WTC11 (cell line): ENCODE measurements at regions not wholly inside any gene's neighbourhood (a gene's known extent, or its start where the extent isn't known, plus 50 kb on each side); places are given as distances from the start of the nearest gene placed in this dataset.

Experiments used
- ATAC-seq: fragments of 200-7000 bp; cut with Tn5 transposase; 2 replicates; pipeline ENCODE4 v1.10.0; 2021; ENCODE audit warnings: mild to moderate bottlenecking, moderate library complexity
- CTCF ChIA-PET: fragments of 300-600 bp; sonication (Branson Sonifier 250); formaldehyde crosslinking; loops from one replicate; lab custom pipeline; 2021; ENCODE audit warnings: antibody characterized with exemption; lab: Charles Lee
- POLR2A ChIA-PET: fragments of 350-600 bp; sonication (Branson Sonifier 250); formaldehyde crosslinking; loops from one replicate; lab custom pipeline; 2021; ENCODE audit warnings: antibody characterized with exemption; lab: Charles Lee
- DNase-seq: peaks from one replicate; pipeline ENCODE4 v3.0.0; 2021; ENCODE audit warnings: low spot score
- H3K27ac Mint-ChIP-seq: 2 replicates; pipeline ENCODE4 v1.8.0; 2021; ENCODE audit warnings: mixed read lengths
- H3K27me3 Mint-ChIP-seq: 2 replicates; pipeline ENCODE4 v1.8.0; 2021; ENCODE audit warnings: low read depth, mild to moderate bottlenecking, moderate library complexity, mixed read lengths
- H3K36me3 Mint-ChIP-seq: 2 replicates; pipeline ENCODE4 v1.8.0; 2021; ENCODE audit warnings: mixed read lengths
- H3K4me1 Mint-ChIP-seq: 2 replicates; pipeline ENCODE4 v1.8.0; 2022; ENCODE audit warnings: mixed read lengths
- H3K4me3 Mint-ChIP-seq: 2 replicates; pipeline ENCODE4 v1.8.0; 2021; ENCODE audit warnings: mild to moderate bottlenecking, moderate library complexity, mixed read lengths
- H3K9me3 Mint-ChIP-seq: 2 replicates; pipeline ENCODE4 v1.8.0; 2021; ENCODE audit warnings: mixed read lengths
- CREM ChIP-seq: sonication (generic); formaldehyde crosslinking; IDR thresholded peaks from 2 replicates; pipeline ENCODE4 v1.8.1; 2022; ENCODE audit warnings: mild to moderate bottlenecking, missing genetic modification reagents, moderate library complexity
- ESRRA ChIP-seq: sonication (generic); formaldehyde crosslinking; IDR thresholded peaks from 2 replicates; pipeline ENCODE4 v1.8.1; 2022; ENCODE audit warnings: mild to moderate bottlenecking, missing genetic modification reagents, borderline replicate concordance
- JUN ChIP-seq: sonication (generic); formaldehyde crosslinking; IDR thresholded peaks from 2 replicates; pipeline ENCODE4 v1.8.0; 2023; ENCODE audit warnings: mild to moderate bottlenecking, missing genetic modification reagents
- OVOL2 ChIP-seq: fragments of 250-450 bp; sonication (Bioruptor Pico); IDR thresholded peaks from 2 replicates; pipeline ENCODE4 v1.9.0; 2021; ENCODE audit warnings: mild to moderate bottlenecking, borderline replicate concordance
- RORB ChIP-seq: fragments of 250-450 bp; sonication (Bioruptor Pico); IDR thresholded peaks from 2 replicates; pipeline ENCODE4 v1.9.0; 2021; ENCODE audit warnings: mild to moderate bottlenecking
- ZNF138 ChIP-seq: sonication (generic); formaldehyde crosslinking; conservative IDR thresholded peaks from 2 replicates; pipeline ENCODE4 v1.8.1; 2022; ENCODE audit warnings: mild to moderate bottlenecking, moderate library complexity, missing genetic modification reagents
- ZNF396 ChIP-seq: fragments of 250-450 bp; sonication (Bioruptor Pico); IDR thresholded peaks from 2 replicates; pipeline ENCODE4 v1.8.0; 2021; ENCODE audit warnings: mild to moderate bottlenecking, moderate library complexity, borderline replicate concordance
- TF ChIP-seq, protein P1 (sequence below): sonication (generic); formaldehyde crosslinking; IDR thresholded peaks from 2 replicates; pipeline ENCODE4 v1.8.1; 2022; ENCODE audit warnings: low read depth, missing genetic modification reagents, borderline replicate concordance
- TF ChIP-seq, protein P2 (sequence below): sonication (generic); formaldehyde crosslinking; IDR thresholded peaks from 2 replicates; pipeline ENCODE4 v1.8.0; 2022; ENCODE audit warnings: mild to moderate bottlenecking, missing genetic modification reagents
- TF ChIP-seq, protein P3 (sequence below): sonication (generic); formaldehyde crosslinking; IDR thresholded peaks from 2 replicates; pipeline ENCODE4 v1.8.1; 2023; ENCODE audit warnings: mild to moderate bottlenecking, missing genetic modification reagents
- TF ChIP-seq, protein P4 (sequence below): fragments of 250-450 bp; sonication (Bioruptor Pico); IDR thresholded peaks from 2 replicates; pipeline ENCODE4 v2.1.2; 2022; ENCODE audit warnings: mild to moderate bottlenecking, moderate library complexity
- TF ChIP-seq, protein P5 (sequence below): sonication (generic); formaldehyde crosslinking; IDR thresholded peaks from 2 replicates; pipeline ENCODE4 v1.8.1; 2023; ENCODE audit warnings: mild to moderate bottlenecking, missing genetic modification reagents, moderate library complexity
- TF ChIP-seq, protein P6 (sequence below): sonication (generic); formaldehyde crosslinking; IDR thresholded peaks from 2 replicates; pipeline ENCODE4 v1.8.0; 2022; ENCODE audit warnings: missing genetic modification reagents
- TF ChIP-seq, protein P7 (sequence below): fragments of 200-600 bp; IDR thresholded peaks from 2 replicates; pipeline ENCODE4 v1.8.0; 2022; ENCODE audit warnings: antibody characterized with exemption

DNA sequence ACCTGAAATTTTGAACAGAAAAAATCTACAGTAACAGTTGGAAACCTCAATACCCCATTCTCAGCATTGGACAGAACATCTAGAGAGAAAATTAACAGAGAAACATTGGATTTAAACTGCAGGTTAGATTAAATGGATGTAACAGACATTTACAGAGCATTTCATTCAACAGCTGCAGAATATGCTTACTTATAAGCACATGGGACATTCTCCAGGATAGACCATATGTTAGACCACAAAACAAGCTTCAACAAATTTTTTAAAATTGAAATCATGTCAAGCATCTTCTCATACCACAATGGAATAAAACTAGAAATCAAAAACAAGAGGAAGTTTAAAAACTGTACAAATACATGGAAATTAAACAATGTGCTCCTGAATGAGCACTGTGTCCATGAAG is 316.3 kb downstream of the FAM170A start:
- DNase-seq (no peak), ATAC-seq (no peak)
- TF ChIP-seq, protein P1, sequence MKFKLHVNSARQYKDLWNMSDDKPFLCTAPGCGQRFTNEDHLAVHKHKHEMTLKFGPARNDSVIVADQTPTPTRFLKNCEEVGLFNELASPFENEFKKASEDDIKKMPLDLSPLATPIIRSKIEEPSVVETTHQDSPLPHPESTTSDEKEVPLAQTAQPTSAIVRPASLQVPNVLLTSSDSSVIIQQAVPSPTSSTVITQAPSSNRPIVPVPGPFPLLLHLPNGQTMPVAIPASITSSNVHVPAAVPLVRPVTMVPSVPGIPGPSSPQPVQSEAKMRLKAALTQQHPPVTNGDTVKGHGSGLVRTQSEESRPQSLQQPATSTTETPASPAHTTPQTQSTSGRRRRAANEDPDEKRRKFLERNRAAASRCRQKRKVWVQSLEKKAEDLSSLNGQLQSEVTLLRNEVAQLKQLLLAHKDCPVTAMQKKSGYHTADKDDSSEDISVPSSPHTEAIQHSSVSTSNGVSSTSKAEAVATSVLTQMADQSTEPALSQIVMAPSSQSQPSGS (CRISPR knock-in tag), result no peak
- no peak for TF ChIP-seq RORB (CRISPR knock-in tag)
- TF ChIP-seq, protein P2, sequence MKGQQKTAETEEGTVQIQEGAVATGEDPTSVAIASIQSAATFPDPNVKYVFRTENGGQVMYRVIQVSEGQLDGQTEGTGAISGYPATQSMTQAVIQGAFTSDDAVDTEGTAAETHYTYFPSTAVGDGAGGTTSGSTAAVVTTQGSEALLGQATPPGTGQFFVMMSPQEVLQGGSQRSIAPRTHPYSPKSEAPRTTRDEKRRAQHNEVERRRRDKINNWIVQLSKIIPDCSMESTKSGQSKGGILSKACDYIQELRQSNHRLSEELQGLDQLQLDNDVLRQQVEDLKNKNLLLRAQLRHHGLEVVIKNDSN (CRISPR knock-in tag), result no peak
- TF ChIP-seq, protein P3, sequence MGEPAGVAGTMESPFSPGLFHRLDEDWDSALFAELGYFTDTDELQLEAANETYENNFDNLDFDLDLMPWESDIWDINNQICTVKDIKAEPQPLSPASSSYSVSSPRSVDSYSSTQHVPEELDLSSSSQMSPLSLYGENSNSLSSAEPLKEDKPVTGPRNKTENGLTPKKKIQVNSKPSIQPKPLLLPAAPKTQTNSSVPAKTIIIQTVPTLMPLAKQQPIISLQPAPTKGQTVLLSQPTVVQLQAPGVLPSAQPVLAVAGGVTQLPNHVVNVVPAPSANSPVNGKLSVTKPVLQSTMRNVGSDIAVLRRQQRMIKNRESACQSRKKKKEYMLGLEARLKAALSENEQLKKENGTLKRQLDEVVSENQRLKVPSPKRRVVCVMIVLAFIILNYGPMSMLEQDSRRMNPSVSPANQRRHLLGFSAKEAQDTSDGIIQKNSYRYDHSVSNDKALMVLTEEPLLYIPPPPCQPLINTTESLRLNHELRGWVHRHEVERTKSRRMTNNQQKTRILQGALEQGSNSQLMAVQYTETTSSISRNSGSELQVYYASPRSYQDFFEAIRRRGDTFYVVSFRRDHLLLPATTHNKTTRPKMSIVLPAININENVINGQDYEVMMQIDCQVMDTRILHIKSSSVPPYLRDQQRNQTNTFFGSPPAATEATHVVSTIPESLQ (CRISPR knock-in tag), result no peak
- TF ChIP-seq, protein P4, sequence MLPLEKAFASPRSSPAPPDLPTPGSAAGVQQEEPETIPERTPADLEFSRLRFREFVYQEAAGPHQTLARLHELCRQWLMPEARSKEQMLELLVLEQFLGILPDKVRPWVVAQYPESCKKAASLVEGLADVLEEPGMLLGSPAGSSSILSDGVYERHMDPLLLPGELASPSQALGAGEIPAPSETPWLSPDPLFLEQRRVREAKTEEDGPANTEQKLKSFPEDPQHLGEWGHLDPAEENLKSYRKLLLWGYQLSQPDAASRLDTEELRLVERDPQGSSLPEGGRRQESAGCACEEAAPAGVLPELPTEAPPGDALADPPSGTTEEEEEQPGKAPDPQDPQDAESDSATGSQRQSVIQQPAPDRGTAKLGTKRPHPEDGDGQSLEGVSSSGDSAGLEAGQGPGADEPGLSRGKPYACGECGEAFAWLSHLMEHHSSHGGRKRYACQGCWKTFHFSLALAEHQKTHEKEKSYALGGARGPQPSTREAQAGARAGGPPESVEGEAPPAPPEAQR (CRISPR knock-in tag), result no peak
- no peak for TF ChIP-seq ESRRA (CRISPR knock-in tag)
- no peak for TF ChIP-seq ZNF138 (CRISPR knock-in tag)
- TF ChIP-seq, protein P5, sequence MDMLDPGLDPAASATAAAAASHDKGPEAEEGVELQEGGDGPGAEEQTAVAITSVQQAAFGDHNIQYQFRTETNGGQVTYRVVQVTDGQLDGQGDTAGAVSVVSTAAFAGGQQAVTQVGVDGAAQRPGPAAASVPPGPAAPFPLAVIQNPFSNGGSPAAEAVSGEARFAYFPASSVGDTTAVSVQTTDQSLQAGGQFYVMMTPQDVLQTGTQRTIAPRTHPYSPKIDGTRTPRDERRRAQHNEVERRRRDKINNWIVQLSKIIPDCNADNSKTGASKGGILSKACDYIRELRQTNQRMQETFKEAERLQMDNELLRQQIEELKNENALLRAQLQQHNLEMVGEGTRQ (CRISPR knock-in tag), result no peak
- TF ChIP-seq, protein P6, sequence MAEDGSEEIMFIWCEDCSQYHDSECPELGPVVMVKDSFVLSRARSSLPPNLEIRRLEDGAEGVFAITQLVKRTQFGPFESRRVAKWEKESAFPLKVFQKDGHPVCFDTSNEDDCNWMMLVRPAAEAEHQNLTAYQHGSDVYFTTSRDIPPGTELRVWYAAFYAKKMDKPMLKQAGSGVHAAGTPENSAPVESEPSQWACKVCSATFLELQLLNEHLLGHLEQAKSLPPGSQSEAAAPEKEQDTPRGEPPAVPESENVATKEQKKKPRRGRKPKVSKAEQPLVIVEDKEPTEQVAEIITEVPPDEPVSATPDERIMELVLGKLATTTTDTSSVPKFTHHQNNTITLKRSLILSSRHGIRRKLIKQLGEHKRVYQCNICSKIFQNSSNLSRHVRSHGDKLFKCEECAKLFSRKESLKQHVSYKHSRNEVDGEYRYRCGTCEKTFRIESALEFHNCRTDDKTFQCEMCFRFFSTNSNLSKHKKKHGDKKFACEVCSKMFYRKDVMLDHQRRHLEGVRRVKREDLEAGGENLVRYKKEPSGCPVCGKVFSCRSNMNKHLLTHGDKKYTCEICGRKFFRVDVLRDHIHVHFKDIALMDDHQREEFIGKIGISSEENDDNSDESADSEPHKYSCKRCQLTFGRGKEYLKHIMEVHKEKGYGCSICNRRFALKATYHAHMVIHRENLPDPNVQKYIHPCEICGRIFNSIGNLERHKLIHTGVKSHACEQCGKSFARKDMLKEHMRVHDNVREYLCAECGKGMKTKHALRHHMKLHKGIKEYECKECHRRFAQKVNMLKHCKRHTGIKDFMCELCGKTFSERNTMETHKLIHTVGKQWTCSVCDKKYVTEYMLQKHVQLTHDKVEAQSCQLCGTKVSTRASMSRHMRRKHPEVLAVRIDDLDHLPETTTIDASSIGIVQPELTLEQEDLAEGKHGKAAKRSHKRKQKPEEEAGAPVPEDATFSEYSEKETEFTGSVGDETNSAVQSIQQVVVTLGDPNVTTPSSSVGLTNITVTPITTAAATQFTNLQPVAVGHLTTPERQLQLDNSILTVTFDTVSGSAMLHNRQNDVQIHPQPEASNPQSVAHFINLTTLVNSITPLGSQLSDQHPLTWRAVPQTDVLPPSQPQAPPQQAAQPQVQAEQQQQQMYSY (CRISPR knock-in tag), result no peak
- no peak for TF ChIP-seq OVOL2 (CRISPR knock-in tag)
- TF ChIP-seq ZNF396 (CRISPR knock-in tag), result no peak
- TF ChIP-seq, protein P7, sequence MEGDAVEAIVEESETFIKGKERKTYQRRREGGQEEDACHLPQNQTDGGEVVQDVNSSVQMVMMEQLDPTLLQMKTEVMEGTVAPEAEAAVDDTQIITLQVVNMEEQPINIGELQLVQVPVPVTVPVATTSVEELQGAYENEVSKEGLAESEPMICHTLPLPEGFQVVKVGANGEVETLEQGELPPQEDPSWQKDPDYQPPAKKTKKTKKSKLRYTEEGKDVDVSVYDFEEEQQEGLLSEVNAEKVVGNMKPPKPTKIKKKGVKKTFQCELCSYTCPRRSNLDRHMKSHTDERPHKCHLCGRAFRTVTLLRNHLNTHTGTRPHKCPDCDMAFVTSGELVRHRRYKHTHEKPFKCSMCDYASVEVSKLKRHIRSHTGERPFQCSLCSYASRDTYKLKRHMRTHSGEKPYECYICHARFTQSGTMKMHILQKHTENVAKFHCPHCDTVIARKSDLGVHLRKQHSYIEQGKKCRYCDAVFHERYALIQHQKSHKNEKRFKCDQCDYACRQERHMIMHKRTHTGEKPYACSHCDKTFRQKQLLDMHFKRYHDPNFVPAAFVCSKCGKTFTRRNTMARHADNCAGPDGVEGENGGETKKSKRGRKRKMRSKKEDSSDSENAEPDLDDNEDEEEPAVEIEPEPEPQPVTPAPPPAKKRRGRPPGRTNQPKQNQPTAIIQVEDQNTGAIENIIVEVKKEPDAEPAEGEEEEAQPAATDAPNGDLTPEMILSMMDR, result no peak
- no peak for TF ChIP-seq JUN (CRISPR knock-in tag)
- no peak for TF ChIP-seq CREM (CRISPR knock-in tag)
- Mint-ChIP-seq H3K27ac (no peak overlapping the region), H3K27me3 (no peaks in the 10 kb centered on the region), H3K9me3 (peaks cover 22% of the 10 kb centered on the region), H3K4me3 (no peak overlapping the region), H3K36me3 (no peaks in the 10 kb centered on the region; the same call in 1 of the 2 replicates), H3K4me1 (peaks cover 27% of the 10 kb centered on the region)
- ChIA-PET POLR2A (no interaction called here), CTCF (no interaction called here)
